ENCODE measurements at regions not wholly inside any gene's neighbourhood (a gene's known extent, or its start where the extent isn't known, plus 50 kb on each side); places are given as distances from the start of the nearest gene placed in this dataset.

DNA sequence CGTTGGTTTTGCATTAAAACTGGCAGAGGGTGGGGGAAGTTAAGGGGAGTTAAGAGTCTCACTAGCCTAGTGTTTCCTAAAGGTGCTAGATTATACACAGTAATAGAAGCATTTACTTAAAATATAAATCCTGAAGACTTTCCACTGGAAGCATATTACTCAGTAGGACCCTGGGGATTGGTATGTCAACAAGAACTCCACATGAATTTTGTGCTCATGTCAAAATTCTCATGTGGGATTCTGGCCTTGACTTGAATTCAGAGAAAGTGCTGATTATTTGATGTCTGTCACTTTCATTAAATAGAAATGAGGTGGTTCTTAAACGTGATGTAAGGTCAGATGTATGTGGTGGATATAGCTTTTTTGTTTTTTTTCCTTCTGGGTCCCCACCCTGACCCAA lies 997.2 kb downstream of the TUSC7 start:
- TF ChIP-seq EZH2 (IDR thresholded peaks at IDR 0.05; ENCODE audit: insufficient read depth, poor library complexity, severe bottlenecking) = no peak
- TF ChIP-seq EZH2phosphoT487 (IDR thresholded peaks at IDR 0.05; ENCODE audit: insufficient read depth, low read depth) = no peak

Data from GM23248 (cell line).